Neural cell (in vitro differentiated cells): ENCODE measurements at regions not wholly inside any gene's neighbourhood (a gene's known extent, or its start where the extent isn't known, plus 50 kb on each side); places are given as distances from the start of the nearest gene placed in this dataset.

Experiments used
- EP300 ChIP-seq: fragments of 450-650 bp; conservative IDR thresholded peaks from 2 replicates; pipeline ENCODE4 v1.6.1; 2014; ENCODE audit warnings: antibody characterized with exemption, mild to moderate bottlenecking, moderate library complexity; ENCODE audit not compliant: poor library complexity, severe bottlenecking
- EZH2 ChIP-seq: fragments of 200-600, 300-800 bp; shearing (Covaris generic), sonication (generic); IDR thresholded peaks from 2 replicates; pipeline ENCODE4 v1.6.1; 2014; ENCODE audit warnings: antibody characterized with exemption, low read length, borderline replicate concordance, mild to moderate bottlenecking; ENCODE audit not compliant: insufficient read depth, poor library complexity, severe bottlenecking
- MXI1 ChIP-seq: fragments of 450-650 bp; conservative IDR thresholded peaks from 2 replicates; pipeline ENCODE4 v1.6.1; 2014; ENCODE audit warnings: antibody characterized with exemption, mild to moderate bottlenecking; ENCODE audit not compliant: poor library complexity, severe bottlenecking
- POLR2AphosphoS5 ChIP-seq: IDR thresholded peaks from 2 replicates; pipeline ENCODE4 v1.6.1; 2012
- RAD21 ChIP-seq: fragments of 450-650 bp; conservative IDR thresholded peaks from 2 replicates; pipeline ENCODE4 v1.6.1; 2014; ENCODE audit warnings: antibody characterized with exemption, mild to moderate bottlenecking, moderate library complexity
- SMC3 ChIP-seq: fragments of 450-650 bp; conservative IDR thresholded peaks from 2 replicates; pipeline ENCODE4 v1.6.1; 2014; ENCODE audit warnings: antibody characterized with exemption, mild to moderate bottlenecking, moderate library complexity; ENCODE audit not compliant: poor library complexity
- TAF1 ChIP-seq: IDR thresholded peaks from 2 replicates; pipeline ENCODE4 v1.6.1; 2012; ENCODE audit warnings: low read depth
- TF ChIP-seq, protein P1 (sequence below): fragments of 450-650 bp; IDR thresholded peaks from 2 replicates; pipeline ENCODE4 v1.5.1; 2014; ENCODE audit warnings: antibody characterized with exemption, mild to moderate bottlenecking, moderate library complexity; ENCODE audit not compliant: poor library complexity, severe bottlenecking
- TF ChIP-seq, protein P2 (sequence below): IDR thresholded peaks from 2 replicates; pipeline ENCODE4 v1.6.1; 2012; ENCODE audit warnings: borderline replicate concordance

GRCh38 chr18:29780816-29781215 lies 1261.7 kb downstream of the DSC3 start:
- TF ChIP-seq EP300 (no peak), SMC3 (no peak), RAD21 (no peak), TAF1 (no peak), EZH2 (no peak), MXI1 (no peak), POLR2AphosphoS5 (no peak)
- TF ChIP-seq, protein P1, sequence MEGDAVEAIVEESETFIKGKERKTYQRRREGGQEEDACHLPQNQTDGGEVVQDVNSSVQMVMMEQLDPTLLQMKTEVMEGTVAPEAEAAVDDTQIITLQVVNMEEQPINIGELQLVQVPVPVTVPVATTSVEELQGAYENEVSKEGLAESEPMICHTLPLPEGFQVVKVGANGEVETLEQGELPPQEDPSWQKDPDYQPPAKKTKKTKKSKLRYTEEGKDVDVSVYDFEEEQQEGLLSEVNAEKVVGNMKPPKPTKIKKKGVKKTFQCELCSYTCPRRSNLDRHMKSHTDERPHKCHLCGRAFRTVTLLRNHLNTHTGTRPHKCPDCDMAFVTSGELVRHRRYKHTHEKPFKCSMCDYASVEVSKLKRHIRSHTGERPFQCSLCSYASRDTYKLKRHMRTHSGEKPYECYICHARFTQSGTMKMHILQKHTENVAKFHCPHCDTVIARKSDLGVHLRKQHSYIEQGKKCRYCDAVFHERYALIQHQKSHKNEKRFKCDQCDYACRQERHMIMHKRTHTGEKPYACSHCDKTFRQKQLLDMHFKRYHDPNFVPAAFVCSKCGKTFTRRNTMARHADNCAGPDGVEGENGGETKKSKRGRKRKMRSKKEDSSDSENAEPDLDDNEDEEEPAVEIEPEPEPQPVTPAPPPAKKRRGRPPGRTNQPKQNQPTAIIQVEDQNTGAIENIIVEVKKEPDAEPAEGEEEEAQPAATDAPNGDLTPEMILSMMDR, result no peak
- TF ChIP-seq, protein P2, sequence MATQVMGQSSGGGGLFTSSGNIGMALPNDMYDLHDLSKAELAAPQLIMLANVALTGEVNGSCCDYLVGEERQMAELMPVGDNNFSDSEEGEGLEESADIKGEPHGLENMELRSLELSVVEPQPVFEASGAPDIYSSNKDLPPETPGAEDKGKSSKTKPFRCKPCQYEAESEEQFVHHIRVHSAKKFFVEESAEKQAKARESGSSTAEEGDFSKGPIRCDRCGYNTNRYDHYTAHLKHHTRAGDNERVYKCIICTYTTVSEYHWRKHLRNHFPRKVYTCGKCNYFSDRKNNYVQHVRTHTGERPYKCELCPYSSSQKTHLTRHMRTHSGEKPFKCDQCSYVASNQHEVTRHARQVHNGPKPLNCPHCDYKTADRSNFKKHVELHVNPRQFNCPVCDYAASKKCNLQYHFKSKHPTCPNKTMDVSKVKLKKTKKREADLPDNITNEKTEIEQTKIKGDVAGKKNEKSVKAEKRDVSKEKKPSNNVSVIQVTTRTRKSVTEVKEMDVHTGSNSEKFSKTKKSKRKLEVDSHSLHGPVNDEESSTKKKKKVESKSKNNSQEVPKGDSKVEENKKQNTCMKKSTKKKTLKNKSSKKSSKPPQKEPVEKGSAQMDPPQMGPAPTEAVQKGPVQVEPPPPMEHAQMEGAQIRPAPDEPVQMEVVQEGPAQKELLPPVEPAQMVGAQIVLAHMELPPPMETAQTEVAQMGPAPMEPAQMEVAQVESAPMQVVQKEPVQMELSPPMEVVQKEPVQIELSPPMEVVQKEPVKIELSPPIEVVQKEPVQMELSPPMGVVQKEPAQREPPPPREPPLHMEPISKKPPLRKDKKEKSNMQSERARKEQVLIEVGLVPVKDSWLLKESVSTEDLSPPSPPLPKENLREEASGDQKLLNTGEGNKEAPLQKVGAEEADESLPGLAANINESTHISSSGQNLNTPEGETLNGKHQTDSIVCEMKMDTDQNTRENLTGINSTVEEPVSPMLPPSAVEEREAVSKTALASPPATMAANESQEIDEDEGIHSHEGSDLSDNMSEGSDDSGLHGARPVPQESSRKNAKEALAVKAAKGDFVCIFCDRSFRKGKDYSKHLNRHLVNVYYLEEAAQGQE, result no peak
